K562 (cell line): ENCODE measurements at regions not wholly inside any gene's neighbourhood (a gene's known extent, or its start where the extent isn't known, plus 50 kb on each side); places are given as distances from the start of the nearest gene placed in this dataset.

Experiments used
- ATAC-seq: fragments of 200-7000 bp; cut with Tn5 transposase; 3 replicates; pipeline ENCODE4 v1.9.1; 2020; ENCODE audit warnings: moderate library complexity
- BruUV-seq: library from RNA; stranded (reverse); fragments of 400-500 nt; replicated peaks from 2 replicates; lab custom pipeline; 2021; lab: Mats Ljungman, UMichigan
- CTCF ChIA-PET: fragments of 300-600 bp; formaldehyde crosslinking; extraction: SDS; loops from one replicate; lab custom pipeline; 2021; ENCODE audit warnings: low intra/inter-chr PET ratio; lab: Yijun Ruan, JAX
- POLR2A ChIA-PET: fragments of 300-600, 350-650 bp; sonication (Branson Sonifier 250); formaldehyde crosslinking; extraction: SDS; loops from one replicate; lab custom pipeline; 2021; ENCODE audit warnings: antibody characterized with exemption, inconsistent platforms; lab: Yijun Ruan, JAX
- DNase-seq, 4 experiments: peaks; one replicate each; pipeline versions ENCODE4 v3.0.0 to v3.0.0-alpha.2; 2011 to 2018; ENCODE audit warnings: low spot score in 3 of 4, mixed read lengths in 3 of 4; ENCODE audit errors: extremely low read depth in 1 of 4
- FAIRE-seq: peaks from 2 replicates; lab custom pipeline; 2011; peaks lifted over from hg19 to GRCh38; lab: Jason Lieb, UNC
- H2AFZ ChIP-seq: 2 replicates; pipeline ENCODE4 v1.6.0; 2011; ENCODE audit warnings: low read depth, low read length, control low read depth, inconsistent platforms
- H3K27ac ChIP-seq: fragments of 200-600 bp; 3 replicates; pipeline ENCODE4 v1.8.0; 2011; ENCODE audit warnings: low read depth, mild to moderate bottlenecking, control low read depth, inconsistent platforms, low read length, moderate library complexity, mixed read lengths; ENCODE audit errors: extremely low read depth
- H3K27me3 ChIP-seq, 2 experiments: fragments of 300-600 bp in 1 of 2; 2 replicates in 1 of 2; 3 replicates in 1 of 2; pipeline versions ENCODE4 v1.6.0 to v1.8.0; 2011; ENCODE audit warnings: inconsistent platforms in 2 of 2, low read length in 2 of 2, mild to moderate bottlenecking in 1 of 2, mixed read lengths in 1 of 2, moderate library complexity in 1 of 2; ENCODE audit not compliant: control insufficient read depth in 2 of 2, insufficient read depth in 2 of 2
- H3K36me3 ChIP-seq: fragments of 300-600 bp; 3 replicates; pipeline ENCODE4 v1.8.0; 2011; ENCODE audit warnings: mild to moderate bottlenecking, low read length, inconsistent platforms; ENCODE audit not compliant: control insufficient read depth, insufficient read depth
- H3K4me1 ChIP-seq, 2 experiments: fragments of 200-600 bp in 1 of 2; replicated peaks in 1 of 2; 2 replicates in 1 of 2; 3 replicates in 1 of 2; pipeline versions ENCODE4 v1.5.1 to v1.8.0; 2011; ENCODE audit warnings: inconsistent platforms in 2 of 2, low read length in 2 of 2, mild to moderate bottlenecking in 1 of 2, mixed read lengths in 1 of 2, moderate library complexity in 1 of 2; ENCODE audit not compliant: control insufficient read depth in 2 of 2, insufficient read depth in 2 of 2
- H3K4me2 ChIP-seq: 2 replicates; pipeline ENCODE4 v1.6.1; 2011; ENCODE audit warnings: low read length, control low read depth, inconsistent platforms, mixed read lengths; ENCODE audit not compliant: insufficient read depth
- H3K4me3 ChIP-seq: fragments of 200-600 bp; sonication (generic), shearing (Covaris generic); 2 replicates; pipeline ENCODE4 v1.5.1; 2016; ENCODE audit warnings: control low read depth, inconsistent platforms
- H3K79me2 ChIP-seq: fragments of 200-600 bp; 3 replicates; pipeline ENCODE4 v1.8.0; 2011; ENCODE audit warnings: low read length, inconsistent platforms; ENCODE audit not compliant: control insufficient read depth, insufficient read depth
- H3K9ac ChIP-seq, 2 experiments: 2 replicates each; pipeline versions ENCODE4 v1.6.0 to v1.6.1; 2011; ENCODE audit warnings: low read depth in 2 of 2, low read length in 2 of 2, control low read depth in 1 of 2, inconsistent platforms in 1 of 2, mild to moderate bottlenecking in 1 of 2, mixed read lengths in 1 of 2; ENCODE audit not compliant: insufficient read depth in 1 of 2
- H3K9me1 ChIP-seq: one replicate; pipeline ENCODE4 v1.6.0; 2011; ENCODE audit warnings: inconsistent platforms, mild to moderate bottlenecking, low read length, moderate library complexity; ENCODE audit not compliant: control insufficient read depth, insufficient read depth
- H3K9me3 ChIP-seq: replicated peaks from 2 replicates; pipeline ENCODE4 v1.5.1; 2011; ENCODE audit warnings: low read depth, low read length, inconsistent platforms; ENCODE audit not compliant: control insufficient read depth, insufficient read depth
- H4K20me1 ChIP-seq: replicated peaks from 2 replicates; pipeline ENCODE4 v1.6.1; 2011; ENCODE audit warnings: low read length, inconsistent platforms, mixed read lengths; ENCODE audit not compliant: control insufficient read depth, insufficient read depth
- BRF1 ChIP-seq: IDR thresholded peaks from 3 replicates; pipeline ENCODE4 v1.6.1; 2011; ENCODE audit warnings: borderline replicate concordance, mild to moderate bottlenecking; ENCODE audit not compliant: insufficient read length; ENCODE audit errors: extremely low read depth
- CHD4 ChIP-seq: fragments of 200-600 bp; sonication (generic); IDR thresholded peaks from 3 replicates; pipeline ENCODE4 v1.6.1; 2012; ENCODE audit warnings: low read depth, mild to moderate bottlenecking, mixed read lengths, low read length, inconsistent platforms; ENCODE audit not compliant: insufficient read depth, insufficient replicate concordance, poor library complexity, severe bottlenecking
- ZBTB26 ChIP-seq: fragments of 450-650 bp; formaldehyde crosslinking; IDR thresholded peaks from 2 replicates; pipeline ENCODE4 v1.4.0; 2022; ENCODE audit warnings: missing genetic modification characterization
- ZFX ChIP-seq: sonication (generic); formaldehyde crosslinking; IDR thresholded peaks from 2 replicates; pipeline ENCODE4 v1.8.0; 2022; ENCODE audit warnings: mild to moderate bottlenecking, missing genetic modification reagents, moderate library complexity
- ZKSCAN3 ChIP-seq: fragments of 250-450 bp; sonication (Bioruptor Pico); IDR thresholded peaks from 2 replicates; pipeline ENCODE4 v1.4.0; 2020
- ZNF395 ChIP-seq: fragments of 200-800 bp; sonication (Bioruptor generic); IDR thresholded peaks from 2 replicates; pipeline ENCODE4 v1.6.1; 2017; ENCODE audit warnings: missing genetic modification characterization, missing compliant biosample characterization
- ZNF436 ChIP-seq: fragments of 250-450, 450-650 bp; sonication (Bioruptor Pico); formaldehyde crosslinking; IDR thresholded peaks from 2 replicates; pipeline ENCODE4 v1.7.0; 2020; ENCODE audit warnings: mild to moderate bottlenecking
- ZNF445 ChIP-seq: fragments of 250-450 bp; sonication (Bioruptor Pico); IDR thresholded peaks from 2 replicates; pipeline ENCODE4 v1.4.0; 2020; ENCODE audit warnings: low read depth, mild to moderate bottlenecking, moderate library complexity
- WGBS: fragments of 100-300 bp; shearing (Covaris generic); methylation state at CpG from one replicate; pipeline ENCODE4 v1.1.6; 2016; ENCODE audit warnings: low coverage, mixed read lengths; ENCODE audit not compliant: insufficient coverage; ENCODE audit errors: missing lambda C conversion rate; 5-methylcytosine and 5-hydroxymethylcytosine counted together
- in situ Hi-C: fragments of 300-500 bp; cut with MboI; formaldehyde crosslinking; loops from 4 replicates; pipeline ENCODE4 v1.15.0; 2018; ENCODE audit warnings: inconsistent platforms, mixed read lengths
- intact Hi-C: fragments of 100-400 bp; cut with micrococcal nuclease; formaldehyde crosslinking; loops from 2 replicates; pipeline ENCODE4 v1.14.2; 2022
- TF ChIP-seq, protein P1 (sequence below): sonication (generic); formaldehyde crosslinking; IDR thresholded peaks from 2 replicates; pipeline ENCODE4 v1.8.0; 2022; ENCODE audit warnings: mild to moderate bottlenecking, missing genetic modification reagents
- TF ChIP-seq, protein P2 (sequence below): fragments of 250-450 bp; sonication (Bioruptor Pico); IDR thresholded peaks from 2 replicates; pipeline ENCODE4 v1.5.0; 2021; ENCODE audit warnings: mild to moderate bottlenecking, moderate library complexity

DNA sequence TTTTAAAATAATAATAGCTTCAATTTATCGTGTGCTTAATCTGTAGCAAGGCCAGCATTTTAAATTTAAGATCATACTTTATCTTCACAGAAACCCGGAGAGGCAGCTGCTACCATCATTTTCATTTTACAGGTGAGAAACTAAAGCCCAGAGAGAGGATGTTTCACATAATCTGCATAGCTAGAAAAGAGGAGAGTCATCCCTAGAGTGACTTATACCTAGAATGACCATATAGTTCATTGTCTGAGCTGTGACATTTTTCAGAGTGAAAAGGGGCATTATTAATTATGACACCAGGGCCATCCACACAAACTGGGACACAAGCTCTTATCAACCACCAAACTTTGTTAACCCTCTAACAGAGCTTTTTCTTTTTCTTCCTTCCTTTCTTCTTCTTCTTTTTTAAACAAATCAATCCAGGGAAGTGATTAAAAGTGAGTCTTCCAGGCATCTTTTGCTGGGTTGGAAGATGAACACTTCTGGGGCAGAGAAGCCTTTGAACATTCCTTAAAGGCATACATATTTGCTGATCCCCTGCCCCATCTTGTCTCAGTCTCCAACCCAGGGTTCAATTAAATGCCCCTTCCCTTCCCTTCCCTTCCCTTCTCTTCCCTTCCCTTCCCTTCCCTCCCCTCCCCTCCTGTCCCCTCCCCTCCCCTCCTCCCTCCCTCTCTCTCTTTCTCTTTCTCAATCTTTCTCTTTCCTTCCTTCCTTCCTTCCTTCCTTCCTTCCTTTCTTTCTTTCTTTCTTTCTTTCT, 272.5 kb upstream of the JAG1 start:
- Histone ChIP-seq H4K20me1 (no peaks in the 10 kb centered on the region), H3K79me2 (no peaks in the 10 kb centered on the region), H3K27ac (no peak overlapping the region), H3K4me1 (no peaks in the 10 kb centered on the region), H3K9me1 (no peaks in the 10 kb centered on the region), H3K4me3 (no peak overlapping the region), H3K9ac (no peak overlapping the region), H3K27me3 (no peaks in the 10 kb centered on the region), H3K9me3 (no peaks in the 10 kb centered on the region), H3K36me3 (no peaks in the 10 kb centered on the region), H2AFZ (no peak overlapping the region), H3K4me2 (no peak overlapping the region)
- no peak for DNase-seq
- ChIA-PET CTCF (no interaction called here), POLR2A (no interaction called here)
- no peak for ATAC-seq
- BruUV-seq = no TSS peak
- 6% methylated on average over 2 of the region's 2 CpGs for WGBS
- FAIRE-seq = no peak
- in situ Hi-C loops (no loop called here), intact Hi-C loops (no loop called here)
- TF ChIP-seq, protein P1, sequence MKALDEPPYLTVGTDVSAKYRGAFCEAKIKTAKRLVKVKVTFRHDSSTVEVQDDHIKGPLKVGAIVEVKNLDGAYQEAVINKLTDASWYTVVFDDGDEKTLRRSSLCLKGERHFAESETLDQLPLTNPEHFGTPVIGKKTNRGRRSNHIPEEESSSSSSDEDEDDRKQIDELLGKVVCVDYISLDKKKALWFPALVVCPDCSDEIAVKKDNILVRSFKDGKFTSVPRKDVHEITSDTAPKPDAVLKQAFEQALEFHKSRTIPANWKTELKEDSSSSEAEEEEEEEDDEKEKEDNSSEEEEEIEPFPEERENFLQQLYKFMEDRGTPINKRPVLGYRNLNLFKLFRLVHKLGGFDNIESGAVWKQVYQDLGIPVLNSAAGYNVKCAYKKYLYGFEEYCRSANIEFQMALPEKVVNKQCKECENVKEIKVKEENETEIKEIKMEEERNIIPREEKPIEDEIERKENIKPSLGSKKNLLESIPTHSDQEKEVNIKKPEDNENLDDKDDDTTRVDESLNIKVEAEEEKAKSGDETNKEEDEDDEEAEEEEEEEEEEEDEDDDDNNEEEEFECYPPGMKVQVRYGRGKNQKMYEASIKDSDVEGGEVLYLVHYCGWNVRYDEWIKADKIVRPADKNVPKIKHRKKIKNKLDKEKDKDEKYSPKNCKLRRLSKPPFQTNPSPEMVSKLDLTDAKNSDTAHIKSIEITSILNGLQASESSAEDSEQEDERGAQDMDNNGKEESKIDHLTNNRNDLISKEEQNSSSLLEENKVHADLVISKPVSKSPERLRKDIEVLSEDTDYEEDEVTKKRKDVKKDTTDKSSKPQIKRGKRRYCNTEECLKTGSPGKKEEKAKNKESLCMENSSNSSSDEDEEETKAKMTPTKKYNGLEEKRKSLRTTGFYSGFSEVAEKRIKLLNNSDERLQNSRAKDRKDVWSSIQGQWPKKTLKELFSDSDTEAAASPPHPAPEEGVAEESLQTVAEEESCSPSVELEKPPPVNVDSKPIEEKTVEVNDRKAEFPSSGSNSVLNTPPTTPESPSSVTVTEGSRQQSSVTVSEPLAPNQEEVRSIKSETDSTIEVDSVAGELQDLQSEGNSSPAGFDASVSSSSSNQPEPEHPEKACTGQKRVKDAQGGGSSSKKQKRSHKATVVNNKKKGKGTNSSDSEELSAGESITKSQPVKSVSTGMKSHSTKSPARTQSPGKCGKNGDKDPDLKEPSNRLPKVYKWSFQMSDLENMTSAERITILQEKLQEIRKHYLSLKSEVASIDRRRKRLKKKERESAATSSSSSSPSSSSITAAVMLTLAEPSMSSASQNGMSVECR (CRISPR knock-in tag) = no peak
- TF ChIP-seq ZNF436 (CRISPR knock-in tag) (no peak), ZNF395 (no peak), ZFX (no peak), BRF1 (no peak), ZBTB26 (CRISPR knock-in tag) (no peak), ZKSCAN3 (CRISPR knock-in tag) (no peak), CHD4 (no peak), ZNF445 (CRISPR knock-in tag) (no peak)
- TF ChIP-seq, protein P2, sequence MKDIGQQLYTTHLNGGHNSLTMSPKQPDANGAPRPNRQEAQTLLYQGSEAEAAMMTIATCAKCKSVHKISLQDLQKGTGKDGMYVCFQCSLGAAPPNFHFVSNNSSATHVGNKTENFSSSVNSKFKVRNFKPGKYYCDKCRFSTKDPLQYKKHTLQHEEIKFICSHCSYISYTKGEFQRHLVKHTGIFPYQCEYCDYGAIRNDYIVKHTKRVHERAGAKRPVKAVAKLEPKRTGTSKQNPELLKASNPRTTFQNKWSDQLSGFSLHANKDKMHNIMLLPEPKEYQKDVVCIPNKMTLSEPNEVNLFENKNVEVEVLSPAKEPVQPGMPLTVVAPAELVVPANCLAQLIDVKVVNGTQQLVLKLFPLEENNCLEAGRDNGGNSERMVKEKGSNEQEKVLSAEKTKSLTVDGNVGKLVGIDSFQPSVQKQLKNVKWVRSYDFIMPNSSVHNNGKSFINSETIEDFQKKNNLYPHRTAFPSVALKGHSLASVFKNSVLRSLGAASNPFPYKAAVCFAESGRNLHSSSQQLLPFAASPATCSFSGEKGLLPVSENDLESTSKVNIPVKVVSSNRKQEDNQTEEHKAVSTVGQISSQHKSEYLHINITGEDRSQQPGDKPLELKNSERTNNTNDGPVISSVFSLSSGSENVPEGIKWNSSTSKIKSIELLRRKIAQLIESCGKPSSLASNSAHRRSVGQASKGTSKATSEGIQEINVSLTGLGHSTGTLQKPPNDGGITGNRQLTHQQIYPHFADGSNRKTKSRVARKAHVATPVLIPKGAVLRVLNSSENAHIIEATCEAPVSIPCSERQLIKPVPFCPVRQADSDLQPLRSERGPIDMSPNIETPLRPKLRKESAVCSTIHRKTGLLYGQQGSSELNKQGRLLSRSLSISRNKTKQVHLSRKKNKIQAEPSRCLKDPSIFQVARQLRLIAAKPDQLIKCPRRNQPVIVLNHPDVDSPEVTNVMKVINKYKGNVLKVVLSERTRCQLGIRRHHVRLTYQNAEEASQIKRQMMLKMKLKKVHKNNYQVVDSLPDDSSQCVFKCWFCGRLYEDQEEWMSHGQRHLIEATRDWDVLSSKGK (CRISPR knock-in tag) = no peak
